GM23248 (cell line): ENCODE measurements at regions not wholly inside any gene's neighbourhood (a gene's known extent, or its start where the extent isn't known, plus 50 kb on each side); places are given as distances from the start of the nearest gene placed in this dataset.

ENCODE experiments used
- EZH2 ChIP-seq: fragments of 200-600 bp; sonication (generic); IDR thresholded peaks from 2 replicates; pipeline ENCODE4 v1.6.1; 2018; ENCODE audit warnings: antibody characterized with exemption, mild to moderate bottlenecking; ENCODE audit not compliant: insufficient read depth, poor library complexity, severe bottlenecking
- EZH2phosphoT487 ChIP-seq: fragments of 200-600 bp; sonication (generic); IDR thresholded peaks from 2 replicates; pipeline ENCODE4 v1.6.1; 2018; ENCODE audit warnings: antibody characterized with exemption, moderate library complexity, mild to moderate bottlenecking, low read depth; ENCODE audit not compliant: insufficient read depth

DNA sequence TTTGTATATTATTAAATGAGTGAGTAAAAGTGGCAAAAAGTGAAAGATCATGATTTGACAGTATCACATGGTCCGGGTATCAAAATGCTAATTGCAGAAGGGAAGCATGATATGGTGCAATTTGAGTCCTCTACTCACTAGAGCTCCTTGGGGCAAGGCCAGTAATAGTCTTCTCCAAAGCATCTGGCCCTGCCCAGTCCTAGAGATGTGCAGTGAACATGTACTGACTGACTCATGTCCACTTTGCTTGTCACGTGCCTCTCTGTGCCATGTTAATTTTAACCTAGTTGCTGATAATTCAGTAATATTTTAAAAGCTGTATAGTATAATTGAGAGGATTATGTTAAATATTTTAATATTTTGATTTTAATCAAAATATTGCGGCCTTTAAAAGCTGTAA, 54.6 kb upstream of the TENM3 start:
- TF ChIP-seq EZH2 (no peak), EZH2phosphoT487 (no peak)
